ENCODE measurements at regions not wholly inside any gene's neighbourhood (a gene's known extent, or its start where the extent isn't known, plus 50 kb on each side); places are given as distances from the start of the nearest gene placed in this dataset.

- Mint-ChIP-seq H3K36me3 (no peaks in the 10 kb centered on the region), H3K27me3 (ENCODE audit: low read depth in 3 of 3) (peaks cover 0 to 2% (median 0%) of the 10 kb centered on the region in 3 donors), H3K9me3 (peaks cover 0 to 9% (median 3%) of the 10 kb centered on the region in 7 donors), H3K4me1 (no peaks in the 10 kb centered on the region), H3K27ac (no peak overlapping the region), H3K4me3 (no peak overlapping the region)
- Histone ChIP-seq H3K27me3 (ENCODE audit: control insufficient read depth in 2 of 2, insufficient read depth in 2 of 2, low read length in 2 of 2) (no peaks in the 10 kb centered on the region), H2AFZ (ENCODE audit: insufficient read depth, low read depth, low read length, poor library complexity, severe bottlenecking) (no peak overlapping the region), H4K20me1 (ENCODE audit: insufficient read depth, low read length) (no peaks in the 10 kb centered on the region), H3K79me2 (ENCODE audit: insufficient read depth, low read length) (no peaks in the 10 kb centered on the region), H3K4me3 (replicated peaks in 1 of 3; ENCODE audit: low read depth in 2 of 3, low read length in 3 of 3) (no peak overlapping the region), H3K4me2 (replicated peaks; ENCODE audit: extremely low read depth, low read length, poor library complexity, severe bottlenecking) (no peak overlapping the region), H3K27ac (ENCODE audit: low read depth in 1 of 2, low read length in 2 of 2) (no peak overlapping the region), H3K4me1 (ENCODE audit: control insufficient read depth in 1 of 2, insufficient read depth in 2 of 2, low read length in 2 of 2) (no peaks in the 10 kb centered on the region), H3K9me3 (replicated peaks in 1 of 2; ENCODE audit: control insufficient read depth in 1 of 2, insufficient read depth in 1 of 2, low read length in 2 of 2) (peaks cover 0 to 4% of the 10 kb centered on the region in 2 donors), H3K36me3 (replicated peaks in 1 of 2; ENCODE audit: control insufficient read depth in 1 of 2, insufficient read depth in 2 of 2, low read length in 2 of 2) (no peaks in the 10 kb centered on the region), H3K9ac (ENCODE audit: insufficient read depth, low read length, poor library complexity, severe bottlenecking) (no peak overlapping the region)
- TF ChIP-seq, protein P1, sequence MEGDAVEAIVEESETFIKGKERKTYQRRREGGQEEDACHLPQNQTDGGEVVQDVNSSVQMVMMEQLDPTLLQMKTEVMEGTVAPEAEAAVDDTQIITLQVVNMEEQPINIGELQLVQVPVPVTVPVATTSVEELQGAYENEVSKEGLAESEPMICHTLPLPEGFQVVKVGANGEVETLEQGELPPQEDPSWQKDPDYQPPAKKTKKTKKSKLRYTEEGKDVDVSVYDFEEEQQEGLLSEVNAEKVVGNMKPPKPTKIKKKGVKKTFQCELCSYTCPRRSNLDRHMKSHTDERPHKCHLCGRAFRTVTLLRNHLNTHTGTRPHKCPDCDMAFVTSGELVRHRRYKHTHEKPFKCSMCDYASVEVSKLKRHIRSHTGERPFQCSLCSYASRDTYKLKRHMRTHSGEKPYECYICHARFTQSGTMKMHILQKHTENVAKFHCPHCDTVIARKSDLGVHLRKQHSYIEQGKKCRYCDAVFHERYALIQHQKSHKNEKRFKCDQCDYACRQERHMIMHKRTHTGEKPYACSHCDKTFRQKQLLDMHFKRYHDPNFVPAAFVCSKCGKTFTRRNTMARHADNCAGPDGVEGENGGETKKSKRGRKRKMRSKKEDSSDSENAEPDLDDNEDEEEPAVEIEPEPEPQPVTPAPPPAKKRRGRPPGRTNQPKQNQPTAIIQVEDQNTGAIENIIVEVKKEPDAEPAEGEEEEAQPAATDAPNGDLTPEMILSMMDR (IDR thresholded peaks at IDR 0.05): no peak
- no peak for DNase-seq
- intact Hi-C loops (cut with micrococcal nuclease): no loop called here
- no CpG with 5 or more reads among the region's 4 CpGs for WGBS (ENCODE audit: insufficient coverage)
These were observed 148.6 kb upstream of the ZNF804B start for GRCh38 chr7:88610942-88611341.

GRCh38 chr7:88600695-88601094 lies 158.8 kb upstream of the ZNF804B start:
- no peaks in the 10 kb centered on the region for H3K27me3 ChIP-seq (ENCODE audit: control insufficient read depth in 2 of 2, insufficient read depth in 2 of 2, low read length in 2 of 2)
- no peaks in the 10 kb centered on the region for H3K36me3 ChIP-seq (replicated peaks in 1 of 2; ENCODE audit: control insufficient read depth in 1 of 2, insufficient read depth in 2 of 2, low read length in 2 of 2)
- no peaks in the 10 kb centered on the region for H3K9me3 ChIP-seq (replicated peaks in 1 of 2; ENCODE audit: control insufficient read depth in 1 of 2, insufficient read depth in 1 of 2, low read length in 2 of 2)
- H2AFZ ChIP-seq (ENCODE audit: insufficient read depth, low read depth, low read length, poor library complexity, severe bottlenecking): no peak overlapping the region
- 100% methylated on average over 1 of the region's 4 CpGs for whole genome bisulfite sequencing (ENCODE audit: insufficient coverage)
- no peaks in the 10 kb centered on the region for H4K20me1 ChIP-seq (ENCODE audit: insufficient read depth, low read length)
- Mint-ChIP-seq H3K27me3 (ENCODE audit: low read depth in 3 of 3) (peaks cover 0 to 5% (median 0%) of the 10 kb centered on the region in 3 donors), H3K4me3 (no peak overlapping the region), H3K9me3 (peaks cover 0 to 6% (median 0%) of the 10 kb centered on the region in 7 donors), H3K27ac (no peak overlapping the region), H3K4me1 (no peaks in the 10 kb centered on the region), H3K36me3 (no peaks in the 10 kb centered on the region)
- no peak overlapping the region for H3K4me2 ChIP-seq (replicated peaks; ENCODE audit: extremely low read depth, low read length, poor library complexity, severe bottlenecking)
- H3K4me3 ChIP-seq (replicated peaks in 1 of 3; ENCODE audit: low read depth in 2 of 3, low read length in 3 of 3): no peak overlapping the region
- H3K79me2 ChIP-seq (ENCODE audit: insufficient read depth, low read length): no peaks in the 10 kb centered on the region
- TF ChIP-seq, protein P1 (IDR thresholded peaks at IDR 0.05): no peak
- no peak overlapping the region for H3K9ac ChIP-seq (ENCODE audit: insufficient read depth, low read length, poor library complexity, severe bottlenecking)
- no peak overlapping the region for H3K27ac ChIP-seq (ENCODE audit: low read depth in 1 of 2, low read length in 2 of 2)
- intact Hi-C loops (cut with micrococcal nuclease): no loop called here
- no peak for DNase-seq
- H3K4me1 ChIP-seq (ENCODE audit: control insufficient read depth in 1 of 2, insufficient read depth in 2 of 2, low read length in 2 of 2): no peaks in the 10 kb centered on the region
